ENCODE measurements at regions not wholly inside any gene's neighbourhood (a gene's known extent, or its start where the extent isn't known, plus 50 kb on each side); places are given as distances from the start of the nearest gene placed in this dataset.
"Not testable (repeated sequence)": the region's sequence is repeated elsewhere in the genome, so short reads cannot be mapped to it uniquely, and the experiment has no call there.

DNA sequence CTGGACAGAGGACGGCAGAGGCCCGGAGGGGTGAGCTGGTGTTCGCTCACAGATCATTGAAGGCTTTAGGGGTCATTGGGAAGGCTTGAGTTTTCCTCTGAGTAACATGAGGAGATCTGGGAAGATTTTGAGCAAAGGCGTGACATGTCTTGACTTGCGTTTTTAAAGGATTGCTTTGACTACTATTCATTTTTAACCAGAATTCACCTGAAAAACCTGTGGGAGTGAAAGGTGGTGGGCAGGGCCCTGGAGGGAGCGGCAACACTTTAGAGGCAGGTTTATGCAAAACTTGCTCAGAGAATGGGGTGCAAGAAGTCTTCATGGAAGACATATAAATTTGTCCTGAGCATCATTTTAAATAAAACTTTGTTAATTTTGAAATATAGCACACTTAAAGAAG, 72.2 kb upstream of the EEF1E1 start:
- DNase-seq = no peak

GRCh38 chr6:8172530-8172929, 70.2 kb upstream of the EEF1E1 start:
- DNase-seq = no peak

GRCh38 chr6:8170754-8171153, 68.4 kb upstream of the EEF1E1 start:
- no peak for DNase-seq

DNA sequence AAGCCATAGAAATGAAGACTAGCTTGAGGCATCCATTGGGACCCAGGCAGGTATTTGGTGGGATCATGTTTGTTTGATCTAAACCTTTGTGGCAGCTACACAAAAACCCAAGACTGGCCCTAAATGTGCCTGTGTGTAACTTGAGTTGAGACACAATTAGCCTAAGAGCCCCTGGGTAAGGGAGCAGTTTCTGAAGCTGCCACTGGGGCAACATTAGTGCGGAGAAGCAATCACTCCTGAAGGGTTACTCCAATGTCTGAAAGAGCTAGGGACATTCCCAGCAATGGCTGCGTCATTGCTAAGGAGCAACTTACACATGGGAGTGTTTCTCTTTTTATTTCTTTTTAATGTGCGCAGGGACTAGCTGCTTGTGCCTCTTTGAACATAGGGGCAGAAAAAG, 67.9 kb upstream of the EEF1E1 start:
- no peak for DNase-seq

DNA sequence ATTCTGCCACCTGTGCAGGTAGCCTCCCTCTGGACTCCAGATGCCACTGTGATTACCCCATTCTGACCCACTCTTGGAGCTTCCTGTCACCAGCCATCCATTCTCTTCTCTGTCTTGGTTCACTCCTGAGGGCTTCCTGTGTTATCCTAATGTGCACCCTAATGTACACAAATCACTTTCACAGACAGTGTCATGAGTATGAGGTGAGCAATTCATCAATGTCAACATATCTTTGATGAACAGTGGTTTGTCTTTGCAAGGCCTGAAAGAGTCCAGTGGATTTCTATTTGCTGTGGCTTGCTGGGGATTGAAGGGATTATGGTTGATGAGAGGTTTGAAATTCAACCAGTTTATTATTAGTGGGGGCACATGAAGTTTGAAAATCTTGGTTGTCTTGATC, 63.8 kb upstream of the EEF1E1 start:
- no peak for DNase-seq

- not testable (repeated sequence) for DNase-seq
Observed at GRCh38 chr6:8165008-8165407, 62.7 kb upstream of the EEF1E1 start.

DNA sequence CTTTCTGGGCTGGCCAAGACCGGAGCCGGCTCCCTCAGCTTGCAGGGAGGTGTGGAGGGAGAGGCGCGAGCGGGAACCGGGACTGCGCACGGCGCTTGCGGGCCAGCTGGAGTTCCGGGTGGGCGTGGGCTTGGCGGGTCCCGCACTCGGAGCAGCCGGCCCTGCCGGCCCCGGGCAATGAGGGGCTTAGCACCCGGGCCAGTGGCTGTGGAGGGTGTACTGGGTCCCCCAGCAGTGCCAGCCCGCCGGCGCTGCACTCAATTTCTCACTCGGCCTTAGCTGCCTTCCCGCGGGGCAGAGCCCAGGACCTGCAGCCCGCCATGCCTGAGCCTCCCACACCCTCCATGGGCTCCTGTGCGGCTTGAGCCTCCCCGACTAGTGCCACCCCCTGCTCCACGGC, 61.9 kb upstream of the EEF1E1 start:
- not testable (repeated sequence) for DNase-seq

DNA sequence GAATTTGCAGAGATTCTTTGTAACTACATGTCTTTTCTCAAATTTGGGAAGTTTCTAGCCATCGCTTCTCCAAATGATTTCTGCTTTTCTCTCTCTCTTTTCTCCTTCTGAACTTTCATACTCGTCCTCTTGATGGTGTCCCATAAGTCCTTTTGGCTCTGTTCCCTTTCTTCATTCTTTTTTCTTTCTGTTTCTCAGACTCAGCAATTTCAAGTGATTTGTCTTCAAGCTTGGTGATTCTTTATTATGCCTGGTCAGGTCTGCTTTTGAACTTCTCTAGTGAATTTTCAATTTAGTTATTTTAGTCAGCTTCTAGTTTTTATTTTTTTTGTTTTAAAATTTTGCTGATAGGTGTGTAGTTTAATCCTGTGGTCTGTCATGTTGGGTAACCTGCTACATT, 57.6 kb upstream of the EEF1E1 start:
- no peak for DNase-seq

GRCh38 chr6:8157839-8158238, 55.5 kb upstream of the EEF1E1 start:
- no peak for DNase-seq

DNA sequence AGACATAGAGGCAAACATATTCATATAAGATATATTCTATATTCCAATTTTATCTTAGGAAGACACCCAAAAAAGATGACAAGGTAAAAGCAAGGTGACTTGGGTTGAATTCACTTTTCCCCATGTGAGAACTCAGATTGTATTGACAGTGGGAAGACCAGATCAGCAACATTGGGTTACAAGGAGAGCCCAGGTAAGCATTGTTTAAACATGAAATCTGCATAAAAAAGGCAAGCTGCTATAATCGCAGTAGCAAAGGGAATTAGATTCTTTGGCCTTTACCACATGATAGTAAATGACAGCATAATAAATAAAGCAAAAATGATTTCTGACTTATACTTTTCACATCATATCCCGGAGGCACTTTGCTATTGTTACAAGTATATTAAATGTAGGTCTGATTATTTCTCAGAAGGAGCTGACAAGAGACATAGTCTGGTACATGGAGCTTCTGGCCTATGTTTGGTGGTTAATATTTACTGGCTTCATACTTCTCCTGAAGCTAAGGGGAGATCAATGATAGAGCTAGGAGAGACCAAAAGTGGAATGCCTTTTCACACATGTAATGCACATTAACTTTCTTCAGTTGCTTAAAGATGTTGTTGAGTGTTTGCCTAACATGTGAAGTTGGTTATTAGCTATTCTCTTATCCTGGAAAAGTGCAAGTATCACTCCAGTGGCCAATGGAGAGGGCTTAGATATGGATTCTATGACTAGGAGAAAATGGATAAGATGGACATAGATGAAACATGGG, 53.1 kb upstream of the EEF1E1 start:
- no peak for DNase-seq

Data from activated gamma-delta T cell treated with Interleukin-2 at 50 U/mL for 16 hours (primary cell).